HCT116 (cell line): ENCODE measurements at regions not wholly inside any gene's neighbourhood (a gene's known extent, or its start where the extent isn't known, plus 50 kb on each side); places are given as distances from the start of the nearest gene placed in this dataset.

Experiments
- ATAC-seq: fragments of 200-7000 bp; cut with Tn5 transposase; 2 replicates; pipeline ENCODE4 v1.9.1; 2020; ENCODE audit warnings: mild to moderate bottlenecking, moderate library complexity
- BruUV-seq: library from RNA; stranded (reverse); fragments of 400-500 nt; replicated peaks from 2 replicates; lab custom pipeline; 2021; lab: Mats Ljungman, UMichigan
- CTCF ChIA-PET: fragments of 300-600 bp; sonication (Branson Sonifier 250); formaldehyde crosslinking; loops from one replicate; lab custom pipeline; 2021; ENCODE audit warnings: antibody characterized with exemption; lab: Charles Lee
- POLR2A ChIA-PET: fragments of 300-600, 350-600 bp; sonication (Branson Sonifier 250); formaldehyde crosslinking; loops from one replicate; lab custom pipeline; 2021; ENCODE audit warnings: antibody characterized with exemption; lab: Charles Lee
- RAD21 ChIA-PET, 2 experiments: fragments of 300-600 bp; sonication (Branson Sonifier 250); formaldehyde crosslinking; loops; one replicate each; lab custom pipeline; 2023; ENCODE audit warnings: low total read pairs in 2 of 2; ENCODE audit not compliant: uncharacterized antibody in 2 of 2, unreplicated experiment in 2 of 2, low non-redundant PET in 1 of 2; lab: Charles Lee
- DNase-seq: peaks from one replicate; pipeline ENCODE4 v3.0.0-alpha.2; 2010; ENCODE audit warnings: low read depth, low spot score
- H2AFZ ChIP-seq: fragments of 200-600 bp; shearing (Covaris generic), sonication (generic); 2 replicates; pipeline ENCODE4 v1.6.1; 2017; ENCODE audit warnings: low read depth, mixed run types, mixed read lengths, antibody characterized with exemption, low read length; ENCODE audit not compliant: poor library complexity, severe bottlenecking
- H3K27ac ChIP-seq: 2 replicates; pipeline ENCODE4 v1.5.1; 2012; ENCODE audit warnings: low read depth, low read length
- H3K27me3 ChIP-seq: fragments of 200-600 bp; sonication (generic); 2 replicates; pipeline ENCODE4 v1.6.1; 2016; ENCODE audit warnings: mixed run types, low read length, mixed read lengths; ENCODE audit not compliant: insufficient read depth
- H3K36me3 ChIP-seq, 2 experiments: fragments of 200-500 bp in 1 of 2; fragments of 200-600 bp in 1 of 2; sonication (Bioruptor generic) in 1 of 2; sonication (generic) in 1 of 2; 2 replicates each; pipeline versions ENCODE4 v1.5.1 to v1.6.1; 2014 to 2016; ENCODE audit warnings: low read length in 2 of 2, inconsistent platforms in 1 of 2, mixed read lengths in 1 of 2, mixed run types in 1 of 2; ENCODE audit not compliant: insufficient read depth in 2 of 2, control insufficient read depth in 1 of 2
- H3K4me1 ChIP-seq, 2 experiments: fragments of 200-600 bp in 1 of 2; sonication (generic) in 1 of 2; 2 replicates each; pipeline versions ENCODE4 v1.5.1 to v1.6.1; 2012 to 2017; ENCODE audit warnings: low read length in 2 of 2, inconsistent platforms in 1 of 2, mild to moderate bottlenecking in 1 of 2, mixed read lengths in 1 of 2, mixed run types in 1 of 2, moderate library complexity in 1 of 2; ENCODE audit not compliant: insufficient read depth in 2 of 2, control insufficient read depth in 1 of 2
- H3K4me2 ChIP-seq: fragments of 200-600 bp; sonication (generic); 2 replicates; pipeline ENCODE4 v1.6.1; 2017; ENCODE audit warnings: mixed run types, low read length, mixed read lengths
- H3K4me3 ChIP-seq, 2 experiments: fragments of 200-600 bp in 1 of 2; sonication (generic) in 1 of 2; replicated peaks in 1 of 2; 2 replicates each; pipeline ENCODE4 v1.5.1; 2011 to 2016; ENCODE audit warnings: low read length in 2 of 2, control low read depth in 1 of 2, low read depth in 1 of 2, mild to moderate bottlenecking in 1 of 2, mixed read lengths in 1 of 2, mixed run types in 1 of 2
- H3K79me2 ChIP-seq: fragments of 200-600 bp; sonication (generic); 2 replicates; pipeline ENCODE4 v1.6.1; 2017; ENCODE audit warnings: mild to moderate bottlenecking, mixed run types, low read length, moderate library complexity, mixed read lengths; ENCODE audit not compliant: insufficient read depth
- H3K9ac ChIP-seq: fragments of 200-600 bp; sonication (generic); 2 replicates; pipeline ENCODE4 v1.6.1; 2016; ENCODE audit warnings: low read length, mixed read lengths
- H3K9me2 ChIP-seq: fragments of 200-600 bp; sonication (generic), shearing (Covaris generic); 2 replicates; pipeline ENCODE4 v1.6.1; 2017; ENCODE audit warnings: mixed run types, mild to moderate bottlenecking, moderate library complexity; ENCODE audit not compliant: insufficient read depth
- H3K9me3 ChIP-seq, 2 experiments: fragments of 200-500 bp in 1 of 2; fragments of 200-600 bp in 1 of 2; sonication (Bioruptor generic) in 1 of 2; sonication (generic) in 1 of 2; 2 replicates each; pipeline ENCODE4 v1.6.1; 2014 to 2017; ENCODE audit warnings: low read length in 2 of 2, mixed read lengths in 2 of 2, inconsistent platforms in 1 of 2, low read depth in 1 of 2, mild to moderate bottlenecking in 1 of 2, mixed run types in 1 of 2, moderate library complexity in 1 of 2; ENCODE audit not compliant: control insufficient read depth in 1 of 2, insufficient read depth in 1 of 2
- H4K20me1 ChIP-seq: fragments of 200-600 bp; sonication (generic), shearing (Covaris generic); 2 replicates; pipeline ENCODE4 v1.6.1; 2017; ENCODE audit warnings: mixed run types, mild to moderate bottlenecking, moderate library complexity; ENCODE audit not compliant: insufficient read depth
- ATF3 ChIP-seq: IDR thresholded peaks from 2 replicates; pipeline ENCODE4 v1.6.1; 2012
- CBX3 ChIP-seq: IDR thresholded peaks from 2 replicates; pipeline ENCODE4 v1.6.1; 2012; ENCODE audit warnings: low read depth
- CTCF ChIP-seq, 3 experiments: fragments of 200-600 bp in 1 of 3; sonication (generic) in 1 of 3; IDR thresholded peaks in 2 of 3; conservative IDR thresholded peaks in 1 of 3; 2 replicates each; pipeline ENCODE4 v1.5.1; 2012 to 2017; ENCODE audit warnings: low read depth in 2 of 3, low read length in 2 of 3, antibody characterized with exemption in 1 of 3, borderline replicate concordance in 1 of 3, control low read depth in 1 of 3, mild to moderate bottlenecking in 1 of 3, mixed read lengths in 1 of 3, mixed run types in 1 of 3, moderate library complexity in 1 of 3; ENCODE audit not compliant: insufficient read depth in 1 of 3
- JUND ChIP-seq: IDR thresholded peaks from 2 replicates; pipeline ENCODE4 v1.6.1; 2012
- MAX ChIP-seq: IDR thresholded peaks from 2 replicates; pipeline ENCODE4 v1.6.1; 2012
- POLR2A ChIP-seq: IDR thresholded peaks from 2 replicates; pipeline ENCODE4 v1.7.0; 2011; ENCODE audit warnings: borderline replicate concordance; ENCODE audit not compliant: insufficient read depth, insufficient read length; ENCODE audit errors: extremely low read depth
- POLR2AphosphoS5 ChIP-seq: IDR thresholded peaks from 2 replicates; pipeline ENCODE4 v1.6.1; 2011; ENCODE audit warnings: mild to moderate bottlenecking, low read depth, low read length, moderate library complexity
- SRF ChIP-seq: IDR thresholded peaks from 2 replicates; pipeline ENCODE4 v1.6.1; 2012; ENCODE audit warnings: low read depth
- intact Hi-C: fragments of 100-400 bp; cut with micrococcal nuclease; formaldehyde crosslinking; loops from 2 replicates; pipeline ENCODE4 v1.10.0; 2022

GRCh38 chr2:39537150-39537549 lies 100.1 kb upstream of the MAP4K3 start:
- no peaks in the 10 kb centered on the region for H3K27me3 ChIP-seq
- no peak overlapping the region for H3K4me3 ChIP-seq
- no TSS peak for BruUV-seq
- ChIA-PET RAD21 (no interaction called here), CTCF (no interaction called here), POLR2A (no interaction called here)
- intact Hi-C loops: no loop called here
- DNase-seq (no peak), ATAC-seq (no peak)
- TF ChIP-seq POLR2A (no peak), SRF (no peak), CTCF (IDR thresholded peaks at IDR 0.05 in 2 of 3, conservative IDR thresholded peaks at IDR 0.05 in 1 of 3; ENCODE audit: borderline replicate concordance in 1 of 3, insufficient read depth in 1 of 3, low read depth in 2 of 3, low read length in 2 of 3) (no peak), MAX (no peak), ATF3 (no peak)
- no peaks in the 10 kb centered on the region for H4K20me1 ChIP-seq
- H3K9me3 ChIP-seq: no peaks in the 10 kb centered on the region
- H3K9me2 ChIP-seq: no peaks in the 10 kb centered on the region
- peaks cover 0 to 8% of the 10 kb centered on the region in 2 experiments; a peak in 2 of 4 replicates for H3K4me1 ChIP-seq
- H3K79me2 ChIP-seq: no peaks in the 10 kb centered on the region
- no peaks in the 10 kb centered on the region for H3K36me3 ChIP-seq
- no peak overlapping the region for H3K4me2 ChIP-seq
- no peak overlapping the region for H3K27ac ChIP-seq
- no peak overlapping the region for H2AFZ ChIP-seq
- H3K9ac ChIP-seq: no peak overlapping the region

GRCh38 chr2:39538718-39539117 lies 101.6 kb upstream of the MAP4K3 start:
- Histone ChIP-seq H3K9me2 (no peaks in the 10 kb centered on the region), H3K27ac (no peak overlapping the region), H3K4me1 (peaks cover 0 to 7% of the 10 kb centered on the region in 2 experiments; a peak in 2 of 4 replicates), H2AFZ (no peak overlapping the region), H3K27me3 (no peaks in the 10 kb centered on the region), H3K9me3 (no peaks in the 10 kb centered on the region), H3K79me2 (no peaks in the 10 kb centered on the region), H3K9ac (no peak overlapping the region), H3K36me3 (no peaks in the 10 kb centered on the region), H3K4me2 (no peak overlapping the region), H3K4me3 (no peak overlapping the region), H4K20me1 (no peaks in the 10 kb centered on the region)
- CTCF ChIA-PET: no interaction called here
- ATAC-seq (no peak), DNase-seq (no peak)
- intact Hi-C loops: no loop called here
- TF ChIP-seq ATF3 (no peak), POLR2AphosphoS5 (no peak), CBX3 (no peak), JUND (no peak), POLR2A (no peak)
- RAD21 ChIA-PET: no interaction called here
- no TSS peak for BruUV-seq
- POLR2A ChIA-PET: no interaction called here
